HG03175 (cell line): ENCODE measurements at regions not wholly inside any gene's neighbourhood (a gene's known extent, or its start where the extent isn't known, plus 50 kb on each side); places are given as distances from the start of the nearest gene placed in this dataset.

Experiments
- ATAC-seq: cut with Tn5 transposase; IDR thresholded peaks from one replicate; pipeline ENCODE4 v1.9.1; 2021; ENCODE audit warnings: mild to moderate bottlenecking, moderate library complexity; ENCODE audit not compliant: unreplicated experiment

- no peak for ATAC-seq
These were observed 63.6 kb upstream of the JAK2 start for GRCh38 chr9:4921449-4921848.

DNA sequence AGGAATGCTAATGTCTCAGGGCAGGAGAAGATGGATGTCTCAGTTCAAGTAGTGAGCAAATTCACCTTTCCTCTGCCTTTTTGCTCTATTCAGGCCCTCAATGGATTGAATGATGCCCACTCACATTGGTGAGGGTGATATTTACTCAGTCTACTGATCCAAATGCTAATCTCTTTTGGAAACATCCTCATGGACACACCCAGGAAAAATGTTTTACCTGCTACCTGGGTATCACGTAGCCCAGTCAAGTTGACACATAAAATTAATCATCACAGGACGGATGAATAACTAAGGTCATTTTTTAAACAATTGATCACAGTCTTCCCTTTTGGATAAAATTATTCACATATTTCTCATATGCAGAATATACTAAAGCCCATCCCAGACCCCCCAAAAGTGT lies 63.0 kb upstream of the JAK2 start:
- ATAC-seq, result no peak

GRCh38 chr9:4922730-4923129 lies 62.3 kb upstream of the JAK2 start:
- no peak for ATAC-seq

DNA sequence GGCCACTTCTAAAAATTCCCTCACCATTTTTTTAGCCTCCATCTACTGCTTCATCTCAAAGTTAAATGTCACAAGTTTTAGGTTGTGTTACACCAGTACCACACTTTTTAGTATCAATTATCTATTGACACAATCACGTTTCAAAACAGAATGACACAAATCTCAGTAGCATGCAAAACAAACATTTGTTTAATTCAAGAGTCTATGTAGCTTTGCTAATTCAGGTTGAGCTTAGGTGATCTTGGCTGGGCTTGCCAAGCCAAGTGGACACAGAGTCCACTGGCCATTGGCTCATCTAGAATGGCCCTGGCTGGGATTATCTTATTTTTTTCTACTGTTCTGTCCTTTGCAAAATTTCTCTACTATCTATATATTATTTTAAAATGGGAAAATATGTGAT lies 61.9 kb upstream of the JAK2 start:
- ATAC-seq, result no peak

DNA sequence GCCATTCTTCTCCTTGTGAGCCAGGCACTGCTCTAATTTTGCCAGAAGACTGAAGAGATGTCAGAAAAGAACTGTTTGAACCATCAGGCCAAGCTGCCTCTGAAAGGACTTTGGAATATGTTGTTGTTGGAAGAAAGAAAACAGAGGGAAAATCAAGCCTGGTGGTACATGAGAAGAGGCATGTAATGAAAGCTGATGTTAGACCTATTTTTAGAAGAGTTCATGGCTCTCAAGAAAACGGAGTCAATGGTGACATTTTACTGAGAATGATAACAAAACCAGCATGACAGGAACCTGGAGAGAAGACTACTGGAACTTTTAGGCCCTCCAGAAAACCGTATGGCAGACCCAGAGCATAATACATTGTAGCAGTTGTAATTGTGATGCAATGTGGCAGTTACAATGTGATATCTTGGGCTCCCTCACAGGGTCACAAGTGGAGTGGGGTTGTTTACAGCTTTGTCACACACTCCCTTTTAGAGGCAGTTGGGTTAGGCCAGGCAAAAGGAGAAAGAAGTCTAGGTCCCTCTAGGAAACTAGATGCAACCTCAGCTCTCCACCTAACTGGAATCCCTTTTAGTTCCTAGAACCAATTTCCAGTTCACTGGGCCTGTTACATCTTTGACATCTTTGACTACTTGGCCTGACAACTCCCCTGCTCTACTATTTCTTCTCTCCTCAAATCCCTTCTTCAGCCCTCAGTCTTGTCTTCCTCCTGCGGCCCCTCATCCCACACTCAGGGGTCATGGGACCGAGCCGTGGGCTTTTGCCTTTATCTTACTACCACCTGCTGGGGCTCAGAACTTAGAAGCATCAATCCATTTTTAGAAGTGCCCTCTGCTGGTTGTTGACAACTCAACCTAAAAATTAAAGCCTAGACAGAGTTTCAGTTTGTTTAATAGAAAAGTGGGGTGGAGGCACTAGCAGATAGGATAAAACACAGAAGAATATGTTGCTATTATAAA lies 61.2 kb upstream of the JAK2 start:
- peak; percentile 70 for ATAC-seq

DNA sequence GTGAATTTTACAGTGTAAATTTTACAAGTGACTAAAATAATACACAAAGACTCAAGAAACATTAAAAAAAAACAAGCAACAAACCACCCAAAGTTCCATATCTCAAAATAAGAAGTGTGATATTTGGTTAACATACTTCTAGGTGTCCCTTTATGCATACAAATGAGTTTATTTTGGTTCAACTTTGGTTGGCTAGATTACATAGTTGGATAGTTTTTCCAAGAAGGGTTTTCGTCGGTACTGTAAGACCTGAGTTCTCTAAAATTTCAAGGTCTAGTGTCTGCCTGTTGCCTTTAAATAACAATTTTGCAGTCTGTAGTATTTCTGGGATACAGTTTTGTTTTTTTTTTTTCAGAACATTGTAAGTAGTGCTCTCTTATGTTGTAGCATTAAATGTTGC lies 58.8 kb upstream of the JAK2 start:
- no peak for ATAC-seq

- ATAC-seq, result peak; percentile 43
These were observed 58.0 kb upstream of the JAK2 start for GRCh38 chr9:4927043-4927471.

DNA sequence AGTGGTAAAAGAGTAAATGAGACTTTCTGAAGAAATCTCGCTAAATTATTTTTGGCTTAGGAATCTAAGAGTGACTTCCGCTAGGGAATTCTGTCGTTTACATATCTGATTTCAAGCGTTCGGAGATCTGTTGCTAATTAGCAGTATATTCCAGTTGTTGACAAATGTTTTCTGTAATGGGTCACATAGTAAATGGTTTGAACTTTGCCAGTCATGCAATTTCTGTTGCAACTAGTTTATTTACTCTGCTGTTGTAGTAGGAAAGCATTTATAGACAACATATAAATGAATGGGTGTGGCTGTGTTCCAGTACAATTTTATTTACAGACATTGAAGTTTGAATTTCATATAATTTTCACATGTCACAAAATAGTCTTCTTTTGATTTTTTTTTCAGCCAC lies 57.4 kb upstream of the JAK2 start:
- no peak for ATAC-seq

GRCh38 chr9:4929917-4930316 lies 55.2 kb upstream of the JAK2 start:
- no peak for ATAC-seq

DNA sequence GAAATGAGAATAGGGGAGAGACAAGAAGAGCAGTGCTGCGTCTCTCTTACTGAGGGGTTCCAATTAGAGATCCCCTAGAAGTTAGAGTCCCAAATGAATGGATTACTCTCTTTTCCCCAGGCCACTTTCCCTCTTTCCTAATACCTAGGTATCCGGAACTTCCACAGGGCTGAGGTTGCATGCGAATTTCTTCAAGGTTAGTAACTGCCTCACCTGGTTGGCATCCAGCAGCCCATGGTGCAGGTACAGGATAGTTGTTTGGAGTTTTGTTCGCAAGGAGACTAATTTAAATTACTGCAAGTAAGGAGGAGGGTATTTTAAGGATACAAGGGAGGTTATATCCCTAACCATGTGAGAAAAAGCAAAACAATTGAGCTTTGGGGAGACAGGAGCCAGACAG lies 52.4 kb upstream of the JAK2 start:
- no peak for ATAC-seq

DNA sequence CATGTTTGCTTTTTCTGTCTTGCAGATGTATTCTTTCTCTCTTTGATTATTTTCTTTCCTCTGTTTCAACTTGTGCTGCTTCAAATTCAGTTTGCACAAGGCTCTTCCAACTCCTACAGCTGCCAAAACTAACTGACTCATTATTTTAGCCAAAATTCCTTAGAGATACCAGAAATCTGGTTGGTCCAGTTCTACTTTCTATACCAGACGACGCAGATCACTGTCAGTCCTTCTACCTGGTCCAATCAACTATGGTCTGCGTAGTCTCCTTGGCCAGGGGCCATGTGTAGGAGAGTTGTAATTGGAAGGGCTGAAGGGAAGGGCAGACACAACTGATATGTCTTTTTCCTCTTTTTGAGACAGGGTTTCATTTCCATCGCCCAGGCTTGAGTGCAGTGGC lies 51.9 kb upstream of the JAK2 start:
- no peak for ATAC-seq

DNA sequence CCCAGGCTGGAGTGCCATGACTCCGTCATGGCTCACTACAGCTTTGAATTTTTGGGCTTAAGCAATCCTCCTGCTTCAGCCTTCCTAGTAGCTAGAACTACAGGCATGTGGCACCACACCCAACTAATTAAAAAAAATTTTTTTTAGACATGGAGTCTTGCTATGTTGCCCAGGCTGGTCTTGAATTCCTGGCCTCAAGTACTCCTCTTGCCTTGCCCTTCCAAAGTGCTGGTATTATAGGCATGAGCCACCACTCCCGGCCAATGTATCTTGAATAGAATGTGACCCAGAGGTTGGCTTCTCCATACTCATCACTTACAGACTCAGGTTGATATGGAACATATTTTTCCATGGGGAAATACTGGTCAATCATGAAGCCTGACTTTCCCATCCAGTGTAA lies 51.2 kb upstream of the JAK2 start:
- no peak for ATAC-seq

GRCh38 chr9:4935001-4935672 lies 49.9 kb upstream of the JAK2 start:
- ATAC-seq, result no peak
